Astrocyte of the hippocampus (primary cell): ENCODE measurements at regions not wholly inside any gene's neighbourhood (a gene's known extent, or its start where the extent isn't known, plus 50 kb on each side); places are given as distances from the start of the nearest gene placed in this dataset.
A peak's percentile ranks its signal among the peaks of the same experiment; 100 is the strongest.

Experiments used
- DNase-seq: peaks from one replicate; pipeline ENCODE4 v3.0.0; 2011; ENCODE audit warnings: low read depth, low spot score

- no peak for DNase-seq
Measured at GRCh38 chr12:116651089-116651488, 86.8 kb downstream of the SPRING1 start.

- DNase-seq: no peak
Measured at GRCh38 chr12:116650585-116651087, 87.2 kb downstream of the SPRING1 start.

GRCh38 chr12:116650062-116650461 lies 87.8 kb downstream of the SPRING1 start:
- DNase-seq: peak; percentile 15

GRCh38 chr12:116647813-116648212 lies 88.6 kb downstream of the MAP1LC3B2 start:
- no peak for DNase-seq

GRCh38 chr12:116646901-116647300 lies 87.7 kb downstream of the MAP1LC3B2 start:
- DNase-seq: no peak

- DNase-seq: no peak
Measured at GRCh38 chr12:116644806-116645205, 85.6 kb downstream of the MAP1LC3B2 start.

- no peak for DNase-seq
Measured at GRCh38 chr12:116642683-116643082, 83.5 kb downstream of the MAP1LC3B2 start.

- no peak for DNase-seq
Measured at GRCh38 chr12:116642106-116642505, 82.9 kb downstream of the MAP1LC3B2 start.

GRCh38 chr12:116640281-116640680 lies 81.1 kb downstream of the MAP1LC3B2 start:
- no peak for DNase-seq

- DNase-seq: no peak
Measured at GRCh38 chr12:116639765-116640164, 80.6 kb downstream of the MAP1LC3B2 start.

- no peak for DNase-seq
Measured at GRCh38 chr12:116638376-116638775, 79.2 kb downstream of the MAP1LC3B2 start.

GRCh38 chr12:116637589-116638150 lies 78.5 kb downstream of the MAP1LC3B2 start:
- no peak for DNase-seq

- no peak for DNase-seq
Measured at GRCh38 chr12:116636608-116637519, 77.7 kb downstream of the MAP1LC3B2 start.

GRCh38 chr12:116635487-116635886 lies 76.3 kb downstream of the MAP1LC3B2 start:
- DNase-seq: no peak

GRCh38 chr12:116633476-116633875 lies 74.3 kb downstream of the MAP1LC3B2 start:
- no peak for DNase-seq

- peak; percentile 58 for DNase-seq
Measured at GRCh38 chr12:116631619-116632018, 72.4 kb downstream of the MAP1LC3B2 start.

- no peak for DNase-seq
Measured at GRCh38 chr12:116630762-116631161, 71.6 kb downstream of the MAP1LC3B2 start.

- no peak for DNase-seq
Measured at GRCh38 chr12:116629480-116629879, 70.3 kb downstream of the MAP1LC3B2 start.

- no peak for DNase-seq
Measured at GRCh38 chr12:116628989-116629388, 69.8 kb downstream of the MAP1LC3B2 start.

GRCh38 chr12:116628450-116628793 lies 69.2 kb downstream of the MAP1LC3B2 start:
- no peak for DNase-seq
